GM21528 (cell line): ENCODE measurements at regions not wholly inside any gene's neighbourhood (a gene's known extent, or its start where the extent isn't known, plus 50 kb on each side); places are given as distances from the start of the nearest gene placed in this dataset.

Experiments
- ATAC-seq: cut with Tn5 transposase; IDR thresholded peaks from one replicate; pipeline ENCODE4 v1.9.1; 2021; ENCODE audit warnings: mild to moderate bottlenecking, moderate library complexity; ENCODE audit not compliant: unreplicated experiment, low FRiP score

- no peak for ATAC-seq
Observed at GRCh38 chr4:151960449-151961230, 199.8 kb upstream of the GATB start.

GRCh38 chr4:151957153-151957552 lies 196.3 kb upstream of the GATB start:
- no peak for ATAC-seq

DNA sequence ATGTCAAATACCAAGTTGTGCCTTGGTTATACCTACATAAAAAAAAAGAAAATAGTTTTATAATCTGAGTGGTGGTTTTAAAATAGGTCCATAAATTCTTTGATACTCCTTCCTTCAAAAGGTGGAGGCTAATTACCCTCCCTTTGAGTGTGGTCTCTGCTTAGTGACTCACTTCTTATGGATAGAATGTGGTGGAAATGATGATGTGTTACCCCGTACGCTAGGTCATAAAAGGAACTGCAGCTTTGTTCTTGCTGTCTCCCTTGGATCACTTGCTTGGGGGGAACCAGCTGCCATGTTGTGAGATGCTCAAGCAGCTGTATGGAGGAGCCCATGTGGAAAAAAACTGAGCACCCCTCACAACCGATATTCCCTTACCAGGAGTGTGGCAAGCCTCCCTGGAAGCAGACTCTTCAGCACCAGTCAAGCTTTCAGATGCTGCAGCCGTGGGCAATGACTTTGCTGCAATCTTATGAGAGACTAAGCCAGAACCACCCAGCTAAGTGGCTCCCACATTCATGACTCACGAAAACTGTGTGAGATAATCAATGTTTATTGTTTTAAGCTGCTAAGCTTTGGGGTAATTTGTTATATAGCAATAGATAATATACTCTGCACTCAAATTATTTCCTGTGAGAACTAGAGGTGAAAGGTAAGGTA lies 195.0 kb upstream of the GATB start:
- no peak for ATAC-seq

DNA sequence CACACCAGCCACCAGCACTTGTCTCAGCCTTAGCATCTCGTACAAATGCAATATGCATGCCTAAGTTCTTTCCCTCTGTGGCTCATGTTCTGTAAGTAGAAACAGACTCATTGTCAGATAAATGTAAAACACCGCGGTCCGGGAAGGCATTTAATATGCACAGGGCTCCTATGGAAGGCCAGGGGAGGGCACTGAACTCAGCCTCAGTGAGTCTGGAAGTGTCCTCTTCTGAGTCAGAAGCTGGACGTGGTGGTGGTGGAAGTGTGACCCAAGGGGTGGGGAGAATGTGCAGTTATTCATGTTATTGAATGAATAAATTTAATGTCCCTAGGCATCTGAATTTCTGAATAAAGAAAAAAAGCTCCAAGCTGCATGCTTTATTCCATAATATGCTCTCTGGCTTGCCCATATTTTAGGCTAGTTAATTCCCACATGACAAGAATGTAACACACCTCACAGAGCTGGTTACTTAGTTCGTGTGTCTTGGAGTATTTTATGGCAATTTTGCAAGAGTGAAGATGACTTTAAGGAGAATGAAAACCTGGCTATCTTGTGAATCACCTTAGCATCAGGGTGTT lies 193.1 kb upstream of the GATB start:
- ATAC-seq: no peak

DNA sequence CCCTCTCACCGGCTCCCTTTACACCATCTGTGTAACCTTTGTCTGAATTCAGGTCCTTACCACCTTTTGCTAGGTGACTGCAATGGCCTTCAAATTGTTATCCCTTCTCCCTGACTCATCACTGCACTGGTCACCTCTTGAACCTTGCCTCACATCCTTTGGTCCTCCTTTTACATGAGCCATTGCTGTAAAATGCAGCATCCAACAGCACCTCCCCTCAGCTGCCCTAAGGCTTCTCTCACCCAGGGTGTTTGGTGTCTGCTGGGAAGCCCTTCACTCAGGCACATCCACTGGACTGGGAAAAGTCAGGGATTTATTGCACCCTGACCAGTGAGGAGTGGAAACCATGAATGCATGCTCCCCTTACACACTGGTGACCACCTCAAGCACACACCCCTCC lies 192.5 kb upstream of the GATB start:
- no peak for ATAC-seq

DNA sequence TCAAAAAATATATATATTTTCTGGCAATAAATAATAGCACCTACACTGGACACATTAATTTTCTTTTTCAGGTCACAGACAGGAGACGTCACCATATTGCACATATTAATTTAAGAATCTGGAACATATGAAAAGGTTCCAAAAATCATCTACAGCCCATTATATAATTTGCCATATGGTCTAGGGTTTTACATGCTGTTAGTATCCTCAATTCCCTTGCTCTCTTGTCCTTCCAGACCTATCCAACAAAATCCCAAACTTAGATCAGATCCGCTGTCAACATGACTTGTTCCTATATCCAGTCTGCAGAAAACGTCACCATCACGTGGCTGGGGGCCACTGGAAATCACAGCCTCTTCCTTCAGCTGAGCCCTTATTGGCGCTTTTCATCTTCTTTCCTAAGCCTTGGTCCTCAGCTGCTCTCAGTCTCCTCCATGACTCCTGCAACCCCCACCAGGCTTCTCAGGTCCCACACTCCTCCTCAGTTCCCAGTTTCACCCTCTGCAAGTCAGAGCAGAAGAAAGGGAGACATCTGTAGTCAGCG lies 192.0 kb upstream of the GATB start:
- no peak for ATAC-seq

DNA sequence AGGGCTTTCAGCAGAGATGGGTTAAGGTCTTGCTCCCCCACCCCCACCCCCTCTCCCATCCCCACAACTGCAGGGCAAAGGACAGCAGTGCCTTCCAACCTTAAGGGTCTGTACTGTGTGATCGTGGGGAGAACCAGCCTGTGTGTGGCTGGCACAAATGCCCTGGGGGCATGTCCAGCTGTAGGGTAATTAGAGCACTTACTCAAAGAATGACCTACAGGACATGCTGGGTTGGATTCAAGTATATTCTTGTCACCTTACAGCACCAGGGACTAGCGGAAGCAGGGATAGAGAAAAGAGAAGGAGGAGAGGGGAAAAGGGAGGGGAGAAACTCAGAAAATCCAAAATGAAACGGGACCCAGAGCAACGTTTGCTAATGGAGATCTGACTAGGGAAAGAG lies 191.3 kb upstream of the GATB start:
- ATAC-seq: no peak

DNA sequence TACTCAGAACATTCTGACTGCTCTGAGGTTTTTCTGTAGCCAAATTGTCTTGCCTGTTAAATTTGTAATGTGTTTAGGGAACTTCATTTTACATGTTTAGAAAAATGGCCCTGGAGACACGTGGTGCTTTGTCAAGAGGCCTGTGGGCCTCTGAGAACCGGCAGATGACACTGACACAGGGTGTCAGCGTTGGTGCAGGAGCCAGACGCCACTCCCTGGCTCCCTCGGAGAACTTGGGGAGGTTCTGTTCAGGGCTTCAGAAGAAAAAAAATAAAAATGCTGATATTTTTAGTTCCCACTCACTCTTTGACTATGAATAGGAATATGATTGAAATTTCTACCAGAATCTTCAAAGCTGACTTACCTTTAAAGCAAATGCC lies 190.9 kb upstream of the GATB start:
- ATAC-seq: no peak

- no peak for ATAC-seq
Observed at GRCh38 chr4:151950993-151951670, 190.3 kb upstream of the GATB start.

DNA sequence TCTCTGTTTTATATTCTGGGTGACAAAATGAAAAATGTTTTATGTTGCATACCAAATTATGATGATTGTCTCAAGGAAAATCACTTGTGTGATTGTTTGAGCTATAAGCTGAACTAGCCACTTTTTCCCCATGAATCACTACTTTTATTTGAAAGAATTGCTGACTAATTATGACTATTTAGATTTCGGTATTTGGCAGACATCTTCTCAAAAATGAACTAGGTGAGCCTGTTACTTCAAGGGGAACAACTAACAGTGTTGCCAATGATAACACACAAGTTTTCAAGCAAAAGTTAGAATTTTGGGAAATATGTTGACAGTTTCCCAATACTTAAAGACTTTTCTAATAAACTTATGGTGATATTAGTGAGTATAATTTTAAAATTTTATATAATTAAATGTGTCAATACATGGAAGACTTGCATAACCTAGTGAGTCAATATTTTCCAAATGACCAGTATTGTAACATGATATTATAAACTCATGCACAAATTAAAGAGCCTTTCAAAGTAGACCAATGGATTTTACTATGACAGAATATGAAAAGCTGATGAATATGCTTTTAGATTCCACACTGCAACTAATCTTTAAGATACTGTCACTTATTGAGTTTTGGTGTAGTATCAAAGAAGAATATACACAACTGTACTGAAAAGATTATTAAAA lies 187.7 kb upstream of the GATB start:
- no peak for ATAC-seq

GRCh38 chr4:151946718-151947117 lies 185.9 kb upstream of the GATB start:
- no peak for ATAC-seq

DNA sequence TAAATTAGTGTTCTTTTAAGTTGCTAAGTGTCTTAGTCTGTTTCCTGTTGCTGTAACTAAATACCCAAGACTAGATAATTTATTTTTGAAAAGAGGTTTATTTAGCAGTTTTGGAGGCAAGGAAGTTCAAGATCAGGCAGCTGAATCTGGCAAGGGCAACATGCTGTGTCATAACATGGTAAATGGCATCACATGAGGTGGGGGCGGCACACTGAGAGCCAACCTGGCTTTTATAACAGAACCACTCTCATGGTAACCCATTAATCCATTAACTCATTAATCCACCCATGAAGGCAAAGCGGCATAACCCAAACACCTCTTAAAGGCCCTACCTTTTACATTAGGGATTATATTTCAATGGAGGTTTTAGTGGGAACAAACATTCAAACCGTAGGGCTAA lies 182.2 kb upstream of the GATB start:
- ATAC-seq: no peak

GRCh38 chr4:151940926-151941617 lies 180.3 kb upstream of the GATB start:
- no peak for ATAC-seq

GRCh38 chr4:151940291-151940690 lies 179.5 kb upstream of the GATB start:
- no peak for ATAC-seq

DNA sequence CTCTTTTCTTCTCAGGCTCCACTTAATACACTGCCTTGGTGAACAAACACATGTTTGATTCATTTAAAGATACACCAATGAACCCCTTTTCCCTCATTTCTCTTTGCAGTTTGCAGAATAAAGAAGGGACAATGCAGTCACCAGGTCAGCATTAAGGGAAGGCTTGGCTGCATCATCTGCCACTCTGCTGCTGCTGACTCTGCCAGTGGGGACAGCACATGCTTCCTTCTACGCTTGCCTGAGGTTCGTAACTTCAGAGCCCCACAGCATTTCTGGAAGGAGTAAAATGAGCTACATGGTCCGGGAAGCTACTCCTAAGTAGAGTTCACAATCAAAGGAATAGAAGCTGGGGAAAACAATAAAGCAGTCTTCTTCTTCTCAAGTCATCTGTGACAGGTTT lies 178.9 kb upstream of the GATB start:
- no peak for ATAC-seq

DNA sequence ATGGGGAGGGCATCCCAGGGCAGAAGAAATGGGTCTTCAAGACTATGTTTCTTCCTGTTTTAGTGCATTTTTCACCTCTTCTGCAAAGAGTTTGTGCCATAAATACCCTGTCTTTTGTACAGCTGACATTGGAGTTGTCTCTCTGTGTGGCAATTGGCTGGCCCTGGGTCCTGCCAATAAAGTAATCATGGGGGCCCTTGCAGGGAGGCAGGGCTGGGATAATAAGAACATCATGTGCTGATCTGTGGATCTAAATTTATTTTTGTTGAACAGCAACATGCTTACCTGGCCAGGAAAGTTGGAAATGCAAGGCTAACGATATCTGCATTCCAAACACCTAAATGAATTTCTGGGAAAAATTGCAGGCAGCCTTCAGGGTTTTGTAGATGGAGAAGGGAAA lies 174.6 kb upstream of the GATB start:
- no peak for ATAC-seq

- ATAC-seq: no peak
Observed at GRCh38 chr4:151934766-151935165, 174.0 kb upstream of the GATB start.

DNA sequence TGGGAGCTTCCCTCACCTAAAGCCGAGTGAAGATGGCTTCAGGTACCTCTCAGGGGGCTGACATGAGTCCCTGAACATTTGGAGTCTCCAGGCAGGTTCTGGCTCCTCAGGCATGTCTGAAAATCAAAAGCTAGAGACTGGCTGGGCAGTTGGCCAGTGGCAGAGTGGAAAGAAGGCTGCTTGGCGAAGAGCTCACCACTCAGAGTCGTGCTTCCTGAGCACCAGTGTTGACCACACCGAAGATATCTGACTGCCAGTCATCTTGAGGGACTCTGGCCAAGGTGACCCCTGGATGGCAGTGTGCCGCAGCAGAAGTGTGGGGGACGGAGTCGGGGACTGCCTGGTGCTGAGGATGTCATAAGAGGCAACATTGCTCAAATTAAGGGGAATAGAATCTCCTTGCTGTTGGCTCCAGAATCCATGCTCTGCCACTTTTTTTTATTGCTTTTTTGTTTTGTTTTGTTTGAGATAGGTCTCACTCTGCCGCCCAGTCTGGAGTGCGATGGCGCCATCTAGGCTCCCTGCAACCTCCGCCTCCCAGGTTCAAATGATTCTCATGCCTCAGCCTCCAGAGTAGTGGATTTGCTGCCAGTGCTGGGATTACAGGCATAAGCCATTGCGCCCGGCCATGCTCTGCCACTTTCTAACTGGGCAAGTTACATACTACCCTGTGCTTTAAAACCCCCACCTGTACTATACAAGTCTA lies 172.5 kb upstream of the GATB start:
- ATAC-seq: no peak

- ATAC-seq: no peak
Observed at GRCh38 chr4:151931563-151931962, 170.8 kb upstream of the GATB start.
